Brain microvascular endothelial cell (primary cell): ENCODE measurements at regions not wholly inside any gene's neighbourhood (a gene's known extent, or its start where the extent isn't known, plus 50 kb on each side); places are given as distances from the start of the nearest gene placed in this dataset.

Experiments
- DNase-seq: peaks from one replicate; pipeline ENCODE4 v3.0.0-alpha.2; 2020
- H3K27ac ChIP-seq: fragments of 250-450 bp; sonication (Bioruptor Pico); 2 replicates; pipeline ENCODE4 v1.5.1; 2020; ENCODE audit warnings: mild to moderate bottlenecking, moderate library complexity
- H3K27me3 ChIP-seq: fragments of 250-450 bp; sonication (Bioruptor Pico); replicated peaks from 2 replicates; pipeline ENCODE4 v1.5.1; 2020; ENCODE audit warnings: mild to moderate bottlenecking
- H3K36me3 ChIP-seq: fragments of 250-450 bp; sonication (Bioruptor Pico); replicated peaks from 2 replicates; pipeline ENCODE4 v1.5.1; 2020; ENCODE audit warnings: mild to moderate bottlenecking
- H3K4me3 ChIP-seq: 2 replicates; pipeline ENCODE4 v1.5.1; 2011; ENCODE audit warnings: low read depth, mild to moderate bottlenecking, control low read depth, low read length, moderate library complexity
- CTCF ChIP-seq: IDR thresholded peaks from 2 replicates; pipeline ENCODE4 v1.5.1; 2011; ENCODE audit warnings: low read depth, mild to moderate bottlenecking, moderate library complexity, low read length, control low read depth, inconsistent platforms; ENCODE audit errors: missing control alignments
- in situ Hi-C: cut with HindIII; loops from 2 replicates; pipeline ENCODE4 v1.10.0; 2017; ENCODE audit warnings: low sequenced_read_pairs, low pct_ligation_motif_present

- in situ Hi-C loops = no loop called here
- H3K36me3 ChIP-seq = no peaks in the 10 kb centered on the region
- TF ChIP-seq CTCF = no peak
- no peak overlapping the region for H3K27ac ChIP-seq
- H3K4me3 ChIP-seq = no peak overlapping the region
- no peaks in the 10 kb centered on the region for H3K27me3 ChIP-seq
- no peak for DNase-seq
These were observed 60.7 kb upstream of the STK38L start for GRCh38 chr12:27183342-27183741.

- DNase-seq = peak; percentile 97
- in situ Hi-C loops = no loop called here
- no peak for TF ChIP-seq CTCF
- H3K36me3 ChIP-seq = no peaks in the 10 kb centered on the region
- no peak overlapping the region for H3K4me3 ChIP-seq
- H3K27me3 ChIP-seq = no peaks in the 10 kb centered on the region
- H3K27ac ChIP-seq = peak overlapping the region; percentile 77
These were observed 58.7 kb upstream of the STK38L start for GRCh38 chr12:27185234-27186021.

GRCh38 chr12:27186022-27186839 lies 57.9 kb upstream of the STK38L start:
- no peak for TF ChIP-seq CTCF
- no peaks in the 10 kb centered on the region for H3K36me3 ChIP-seq
- peak overlapping the region; percentile 77 for H3K27ac ChIP-seq
- in situ Hi-C loops = no loop called here
- no peak for DNase-seq
- no peaks in the 10 kb centered on the region for H3K27me3 ChIP-seq
- H3K4me3 ChIP-seq = no peak overlapping the region

- in situ Hi-C loops = no loop called here
- Histone ChIP-seq H3K27ac (no peak overlapping the region), H3K4me3 (no peak overlapping the region), H3K36me3 (no peaks in the 10 kb centered on the region), H3K27me3 (no peaks in the 10 kb centered on the region)
- DNase-seq = no peak
- no peak for TF ChIP-seq CTCF
These were observed 56.4 kb upstream of the STK38L start for GRCh38 chr12:27187697-27188096.

GRCh38 chr12:27190761-27191160 lies 53.3 kb upstream of the STK38L start:
- no peak for TF ChIP-seq CTCF
- in situ Hi-C loops = no loop called here
- Histone ChIP-seq H3K27ac (peak overlapping the region; percentile 48), H3K36me3 (no peaks in the 10 kb centered on the region), H3K4me3 (no peak overlapping the region), H3K27me3 (no peaks in the 10 kb centered on the region)
- DNase-seq = no peak
